B cell (primary cell): ENCODE measurements at regions not wholly inside any gene's neighbourhood (a gene's known extent, or its start where the extent isn't known, plus 50 kb on each side); places are given as distances from the start of the nearest gene placed in this dataset.

Source experiments
- EZH2 ChIP-seq: IDR thresholded peaks from 2 replicates; pipeline ENCODE4 v1.6.1; 2012; ENCODE audit warnings: borderline replicate concordance, low read depth, mild to moderate bottlenecking, moderate library complexity, low read length; ENCODE audit not compliant: insufficient read depth, poor library complexity, severe bottlenecking
- TF ChIP-seq, protein P1 (sequence below): fragments of 200-600 bp; IDR thresholded peaks from one replicate; pipeline ENCODE4 v1.8.0; 2022; ENCODE audit warnings: antibody characterized with exemption, mild to moderate bottlenecking

DNA sequence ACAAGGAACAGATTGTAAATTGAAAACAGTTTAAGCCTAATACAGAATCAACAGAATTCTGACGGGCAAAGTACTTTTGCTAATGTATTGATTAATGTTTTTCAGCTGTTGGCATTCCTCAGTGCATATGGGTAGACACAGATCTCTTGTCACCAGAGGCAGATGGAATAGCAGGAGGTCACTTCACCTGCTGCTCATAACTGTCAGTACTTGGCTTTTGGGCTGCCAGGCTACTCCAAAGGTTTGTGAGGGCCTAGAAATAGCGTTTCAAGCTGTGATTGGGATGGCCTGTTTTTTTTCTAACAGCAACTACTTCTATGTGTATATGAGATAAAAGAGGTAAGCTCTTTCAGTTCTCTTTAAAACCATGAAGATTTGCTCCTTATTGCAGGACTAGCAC, 307.5 kb upstream of the ANXA10 start:
- TF ChIP-seq, protein P1, sequence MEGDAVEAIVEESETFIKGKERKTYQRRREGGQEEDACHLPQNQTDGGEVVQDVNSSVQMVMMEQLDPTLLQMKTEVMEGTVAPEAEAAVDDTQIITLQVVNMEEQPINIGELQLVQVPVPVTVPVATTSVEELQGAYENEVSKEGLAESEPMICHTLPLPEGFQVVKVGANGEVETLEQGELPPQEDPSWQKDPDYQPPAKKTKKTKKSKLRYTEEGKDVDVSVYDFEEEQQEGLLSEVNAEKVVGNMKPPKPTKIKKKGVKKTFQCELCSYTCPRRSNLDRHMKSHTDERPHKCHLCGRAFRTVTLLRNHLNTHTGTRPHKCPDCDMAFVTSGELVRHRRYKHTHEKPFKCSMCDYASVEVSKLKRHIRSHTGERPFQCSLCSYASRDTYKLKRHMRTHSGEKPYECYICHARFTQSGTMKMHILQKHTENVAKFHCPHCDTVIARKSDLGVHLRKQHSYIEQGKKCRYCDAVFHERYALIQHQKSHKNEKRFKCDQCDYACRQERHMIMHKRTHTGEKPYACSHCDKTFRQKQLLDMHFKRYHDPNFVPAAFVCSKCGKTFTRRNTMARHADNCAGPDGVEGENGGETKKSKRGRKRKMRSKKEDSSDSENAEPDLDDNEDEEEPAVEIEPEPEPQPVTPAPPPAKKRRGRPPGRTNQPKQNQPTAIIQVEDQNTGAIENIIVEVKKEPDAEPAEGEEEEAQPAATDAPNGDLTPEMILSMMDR, result no peak
- TF ChIP-seq EZH2, result no peak
